ENCODE measurements at regions not wholly inside any gene's neighbourhood (a gene's known extent, or its start where the extent isn't known, plus 50 kb on each side); places are given as distances from the start of the nearest gene placed in this dataset.

- intact Hi-C loops (cut with micrococcal nuclease) = no loop called here
- Histone ChIP-seq H3K9me3 (ENCODE audit: control insufficient read depth in 1 of 2, insufficient read depth in 1 of 2, low read depth in 1 of 2, low read length in 2 of 2) (no peaks in the 10 kb centered on the region), H3K27me3 (ENCODE audit: insufficient read depth, low read length) (no peaks in the 10 kb centered on the region), H3K9ac (ENCODE audit: low read length) (no peak overlapping the region), H3K4me2 (ENCODE audit: low read length) (no peak overlapping the region), H3K4me3 (replicated peaks in 1 of 2; ENCODE audit: low read depth in 1 of 2, low read length in 2 of 2) (no peak overlapping the region), H4K20me1 (ENCODE audit: insufficient read depth) (no peaks in the 10 kb centered on the region), H3K27ac (ENCODE audit: low read depth, low read length) (no peak overlapping the region), H3K36me3 (ENCODE audit: control insufficient read depth in 1 of 2, insufficient read depth in 2 of 2, low read length in 2 of 2) (no peaks in the 10 kb centered on the region), H3K9me2 (ENCODE audit: insufficient read depth) (no peaks in the 10 kb centered on the region), H2AFZ (ENCODE audit: low read depth, low read length, poor library complexity, severe bottlenecking) (no peak overlapping the region), H3K4me1 (ENCODE audit: control insufficient read depth in 1 of 2, insufficient read depth in 2 of 2, low read length in 2 of 2) (no peaks in the 10 kb centered on the region), H3K79me2 (ENCODE audit: insufficient read depth, low read length) (no peaks in the 10 kb centered on the region)
- no TSS peak for BruUV-seq (replicated peaks)
- POLR2A ChIA-PET = no interaction called here
- no peak for TF ChIP-seq REST (IDR thresholded peaks at IDR 0.05; ENCODE audit: low read depth)
- no peak for TF ChIP-seq EZH2 (IDR thresholded peaks at IDR 0.05)
- no peak for TF ChIP-seq SIN3A (IDR thresholded peaks at IDR 0.05; ENCODE audit: low read depth)
- no peak for TF ChIP-seq ZNF274 (IDR thresholded peaks at IDR 0.05; ENCODE audit: low read depth, low read length)
- TF ChIP-seq, protein P1, sequence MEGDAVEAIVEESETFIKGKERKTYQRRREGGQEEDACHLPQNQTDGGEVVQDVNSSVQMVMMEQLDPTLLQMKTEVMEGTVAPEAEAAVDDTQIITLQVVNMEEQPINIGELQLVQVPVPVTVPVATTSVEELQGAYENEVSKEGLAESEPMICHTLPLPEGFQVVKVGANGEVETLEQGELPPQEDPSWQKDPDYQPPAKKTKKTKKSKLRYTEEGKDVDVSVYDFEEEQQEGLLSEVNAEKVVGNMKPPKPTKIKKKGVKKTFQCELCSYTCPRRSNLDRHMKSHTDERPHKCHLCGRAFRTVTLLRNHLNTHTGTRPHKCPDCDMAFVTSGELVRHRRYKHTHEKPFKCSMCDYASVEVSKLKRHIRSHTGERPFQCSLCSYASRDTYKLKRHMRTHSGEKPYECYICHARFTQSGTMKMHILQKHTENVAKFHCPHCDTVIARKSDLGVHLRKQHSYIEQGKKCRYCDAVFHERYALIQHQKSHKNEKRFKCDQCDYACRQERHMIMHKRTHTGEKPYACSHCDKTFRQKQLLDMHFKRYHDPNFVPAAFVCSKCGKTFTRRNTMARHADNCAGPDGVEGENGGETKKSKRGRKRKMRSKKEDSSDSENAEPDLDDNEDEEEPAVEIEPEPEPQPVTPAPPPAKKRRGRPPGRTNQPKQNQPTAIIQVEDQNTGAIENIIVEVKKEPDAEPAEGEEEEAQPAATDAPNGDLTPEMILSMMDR (IDR thresholded peaks at IDR 0.05 in 2 of 3, conservative IDR thresholded peaks at IDR 0.05 in 1 of 3; ENCODE audit: borderline replicate concordance in 1 of 3, insufficient read depth in 1 of 3, low read depth in 2 of 3, low read length in 2 of 3) = no peak
- TF ChIP-seq EZH2phosphoT487 (IDR thresholded peaks at IDR 0.05; ENCODE audit: borderline replicate concordance) = no peak
- TF ChIP-seq YY1 (IDR thresholded peaks at IDR 0.05; ENCODE audit: extremely low read depth, insufficient replicate concordance, low read depth, low read length) = no peak
- no peak for TF ChIP-seq CBX3 (IDR thresholded peaks at IDR 0.05; ENCODE audit: low read depth)
- CTCF ChIA-PET = no interaction called here
- RAD21 ChIA-PET (ENCODE audit: low non-redundant PET in 1 of 2, low total read pairs in 2 of 2, uncharacterized antibody in 2 of 2, unreplicated experiment in 2 of 2) = no interaction called here
- no peak for DNase-seq (ENCODE audit: low read depth, low spot score)
- ATAC-seq = no peak
Measured at GRCh38 chr6:77986380-77987034, 333.7 kb downstream of the MEI4 start.
